ENCODE measurements at regions not wholly inside any gene's neighbourhood (a gene's known extent, or its start where the extent isn't known, plus 50 kb on each side); places are given as distances from the start of the nearest gene placed in this dataset.
"Not testable (repeated sequence)": the region's sequence is repeated elsewhere in the genome, so short reads cannot be mapped to it uniquely, and the experiment has no call there.

DNA sequence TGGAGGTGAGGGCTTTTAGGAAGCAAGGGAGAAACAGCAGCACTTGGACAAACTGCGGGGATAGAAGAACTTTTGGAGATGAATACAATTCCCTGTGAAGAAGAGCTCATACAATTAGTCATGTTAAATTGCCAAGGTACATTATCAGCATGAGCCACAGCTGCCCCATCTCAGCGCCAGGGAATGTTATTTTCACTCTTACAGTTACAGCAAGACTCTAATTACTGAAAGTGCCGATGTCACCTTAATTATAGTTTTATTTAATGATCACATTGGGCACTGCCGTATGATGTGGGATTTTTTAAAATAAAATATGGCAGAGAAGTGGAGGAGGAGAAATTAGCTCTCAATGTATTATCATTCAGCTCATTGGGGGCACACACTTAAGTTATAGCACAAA is 144.8 kb upstream of the MON1B start:
- DNase-seq = no peak
- Histone ChIP-seq H3K9me3 (no peaks in the 10 kb centered on the region), H3K4me3 (no peak overlapping the region), H3K36me3 (ENCODE audit: low read depth) (no peaks in the 10 kb centered on the region), H3K4me1 (ENCODE audit: low read depth) (no peaks in the 10 kb centered on the region)
- intact Hi-C loops (cut with DNase I, micrococcal nuclease) = no loop called here
- TF ChIP-seq, protein P1, sequence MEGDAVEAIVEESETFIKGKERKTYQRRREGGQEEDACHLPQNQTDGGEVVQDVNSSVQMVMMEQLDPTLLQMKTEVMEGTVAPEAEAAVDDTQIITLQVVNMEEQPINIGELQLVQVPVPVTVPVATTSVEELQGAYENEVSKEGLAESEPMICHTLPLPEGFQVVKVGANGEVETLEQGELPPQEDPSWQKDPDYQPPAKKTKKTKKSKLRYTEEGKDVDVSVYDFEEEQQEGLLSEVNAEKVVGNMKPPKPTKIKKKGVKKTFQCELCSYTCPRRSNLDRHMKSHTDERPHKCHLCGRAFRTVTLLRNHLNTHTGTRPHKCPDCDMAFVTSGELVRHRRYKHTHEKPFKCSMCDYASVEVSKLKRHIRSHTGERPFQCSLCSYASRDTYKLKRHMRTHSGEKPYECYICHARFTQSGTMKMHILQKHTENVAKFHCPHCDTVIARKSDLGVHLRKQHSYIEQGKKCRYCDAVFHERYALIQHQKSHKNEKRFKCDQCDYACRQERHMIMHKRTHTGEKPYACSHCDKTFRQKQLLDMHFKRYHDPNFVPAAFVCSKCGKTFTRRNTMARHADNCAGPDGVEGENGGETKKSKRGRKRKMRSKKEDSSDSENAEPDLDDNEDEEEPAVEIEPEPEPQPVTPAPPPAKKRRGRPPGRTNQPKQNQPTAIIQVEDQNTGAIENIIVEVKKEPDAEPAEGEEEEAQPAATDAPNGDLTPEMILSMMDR (IDR thresholded peaks at IDR 0.05) = no peak
- ATAC-seq = no peak

DNA sequence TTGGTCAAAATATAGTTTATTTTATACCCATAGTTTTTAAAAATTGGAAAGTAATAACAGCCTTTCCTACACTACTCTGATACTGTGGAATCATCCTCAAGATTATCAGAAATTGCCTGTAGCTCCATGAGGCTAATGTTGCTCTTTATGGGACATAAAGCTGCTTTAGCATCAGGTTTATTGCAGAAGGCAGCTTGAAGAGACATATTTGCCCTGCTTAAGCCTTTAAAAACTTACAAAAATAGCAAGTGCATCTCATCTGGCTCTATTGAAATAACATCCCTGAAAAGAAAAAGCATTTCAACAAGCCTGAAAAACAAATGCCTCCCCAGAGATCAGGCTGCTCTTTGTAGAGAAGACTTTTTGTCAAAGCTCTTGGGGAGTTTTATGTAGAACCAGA is 142.9 kb upstream of the MON1B start:
- H3K9me3 ChIP-seq = no peaks in the 10 kb centered on the region
- no peaks in the 10 kb centered on the region for H3K4me1 ChIP-seq (ENCODE audit: low read depth)
- no peak overlapping the region for H3K4me3 ChIP-seq
- TF ChIP-seq, protein P1 (IDR thresholded peaks at IDR 0.05) = no peak
- DNase-seq (no peak), ATAC-seq (no peak)
- no peaks in the 10 kb centered on the region for H3K36me3 ChIP-seq (ENCODE audit: low read depth)
- intact Hi-C loops (cut with DNase I, micrococcal nuclease) = no loop called here

DNA sequence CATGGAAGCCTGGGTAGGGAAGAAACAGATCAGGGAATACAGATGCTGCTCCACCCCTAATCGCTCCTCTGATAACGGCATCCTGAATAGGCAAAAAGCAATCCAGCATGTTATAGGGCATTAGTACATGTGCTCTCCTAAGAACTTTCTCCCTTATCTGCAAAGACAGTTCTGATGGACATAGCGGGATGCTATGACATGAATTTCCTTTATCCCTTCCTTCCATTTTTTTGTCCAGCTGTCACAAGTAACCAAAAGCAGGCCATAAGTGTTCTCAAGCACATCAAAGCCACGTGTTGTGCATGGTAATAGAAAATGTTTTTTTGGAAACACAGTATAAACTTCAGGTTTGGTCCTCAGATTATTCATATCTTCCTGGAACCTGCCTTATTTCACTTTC is 141.4 kb upstream of the MON1B start:
- TF ChIP-seq, protein P1 (IDR thresholded peaks at IDR 0.05) = no peak
- Histone ChIP-seq H3K36me3 (ENCODE audit: low read depth) (no peaks in the 10 kb centered on the region), H3K4me3 (no peak overlapping the region), H3K4me1 (ENCODE audit: low read depth) (no peaks in the 10 kb centered on the region), H3K9me3 (no peaks in the 10 kb centered on the region)
- intact Hi-C loops (cut with DNase I, micrococcal nuclease) = no loop called here
- DNase-seq (no peak), ATAC-seq (no peak)

DNA sequence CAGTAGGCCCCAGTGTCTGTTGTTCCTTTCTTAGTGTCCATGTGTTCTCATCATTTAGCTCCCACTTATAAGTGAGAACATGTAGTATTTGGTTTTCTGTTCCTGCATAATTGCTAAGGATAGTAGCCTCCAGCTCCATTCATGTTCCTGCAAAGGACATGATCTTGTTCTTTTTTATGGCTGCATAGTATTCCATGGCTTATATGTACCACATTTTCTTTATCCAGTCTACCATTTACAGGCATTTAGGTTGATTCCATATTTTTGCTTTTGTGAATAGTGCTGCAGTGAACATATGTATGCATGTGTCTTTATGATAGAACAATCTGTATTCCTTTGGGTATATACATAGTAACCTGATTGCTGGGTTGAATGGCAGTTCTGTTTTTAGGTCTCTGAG is 134.4 kb upstream of the MON1B start:
- H3K4me1 ChIP-seq (ENCODE audit: low read depth); DNase-seq; H3K9me3 ChIP-seq; intact Hi-C loops (cut with DNase I, micrococcal nuclease); H3K4me3 ChIP-seq; ATAC-seq; H3K36me3 ChIP-seq (ENCODE audit: low read depth): not testable (repeated sequence)

DNA sequence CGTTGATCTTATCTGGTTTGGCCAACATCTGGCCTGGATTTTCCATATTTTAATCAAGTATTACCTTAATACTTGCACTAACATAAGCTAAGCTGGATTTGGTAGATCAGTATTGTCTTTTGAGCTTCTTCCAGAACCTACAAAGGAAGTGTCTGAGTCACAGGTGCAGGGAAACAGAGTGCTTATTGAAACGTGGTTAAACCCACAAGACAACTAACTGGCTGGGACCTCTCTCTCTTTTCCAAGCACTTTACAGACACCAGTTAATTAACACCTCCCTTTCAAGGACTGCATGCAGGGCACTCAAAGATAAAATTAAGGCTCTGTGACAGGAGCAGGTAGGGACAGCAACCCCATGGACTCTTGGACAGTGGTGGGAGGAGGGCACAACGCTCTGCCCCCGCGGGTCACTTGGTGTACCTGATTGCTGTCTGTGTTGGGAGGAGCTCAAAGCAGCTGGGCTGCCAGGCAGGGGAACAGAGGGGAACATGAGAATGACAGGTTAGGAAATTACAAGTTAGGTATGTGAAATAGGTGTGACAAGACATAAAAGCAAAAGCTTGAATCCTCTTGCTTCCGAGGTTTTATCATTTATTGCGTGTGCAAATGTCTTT is 133.7 kb upstream of the MON1B start:
- ATAC-seq = no peak
- DNase-seq = no peak
- Histone ChIP-seq H3K9me3 (no peaks in the 10 kb centered on the region), H3K4me1 (ENCODE audit: low read depth) (no peaks in the 10 kb centered on the region), H3K36me3 (ENCODE audit: low read depth) (no peaks in the 10 kb centered on the region), H3K4me3 (no peak overlapping the region)
- TF ChIP-seq, protein P1 (IDR thresholded peaks at IDR 0.05) = no peak
- intact Hi-C loops (cut with DNase I, micrococcal nuclease) = no loop called here

DNA sequence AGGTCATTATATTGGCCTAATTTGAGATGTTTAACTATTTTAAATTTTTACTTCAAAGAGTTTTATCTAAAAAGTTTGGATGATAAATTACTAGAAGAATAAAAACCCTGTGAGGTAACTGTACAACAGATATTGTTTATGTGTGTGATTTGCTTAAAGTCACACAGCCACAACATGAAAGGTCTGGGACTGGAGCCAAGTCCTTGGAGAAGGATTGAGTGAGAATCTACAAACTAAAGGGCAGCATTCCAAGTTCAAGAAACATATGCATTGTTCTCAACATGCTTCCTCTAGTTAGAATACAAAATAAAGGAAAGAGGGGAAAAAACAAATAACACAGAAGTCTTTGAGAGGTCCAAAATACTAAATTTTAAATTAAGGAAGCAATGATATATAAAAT is 131.5 kb upstream of the MON1B start:
- DNase-seq (no peak), ATAC-seq (no peak)
- Histone ChIP-seq H3K9me3 (no peaks in the 10 kb centered on the region), H3K4me1 (ENCODE audit: low read depth) (no peaks in the 10 kb centered on the region), H3K36me3 (ENCODE audit: low read depth) (no peaks in the 10 kb centered on the region), H3K4me3 (no peak overlapping the region)
- intact Hi-C loops (cut with DNase I, micrococcal nuclease) = no loop called here
- TF ChIP-seq, protein P1 (IDR thresholded peaks at IDR 0.05) = no peak
